Activated naive CD8-positive, alpha-beta T cell treated with anti-CD3 and anti-CD28 coated beads, Interleukin-2, amount 50 U/mL, for 16 hours (primary cell): ENCODE measurements at regions not wholly inside any gene's neighbourhood (a gene's known extent, or its start where the extent isn't known, plus 50 kb on each side); places are given as distances from the start of the nearest gene placed in this dataset.

ENCODE experiments used
- DNase-seq: peaks from one replicate; pipeline ENCODE4 v3.0.0-alpha.2; 2020; ENCODE audit warnings: low read depth, low spot score

DNA sequence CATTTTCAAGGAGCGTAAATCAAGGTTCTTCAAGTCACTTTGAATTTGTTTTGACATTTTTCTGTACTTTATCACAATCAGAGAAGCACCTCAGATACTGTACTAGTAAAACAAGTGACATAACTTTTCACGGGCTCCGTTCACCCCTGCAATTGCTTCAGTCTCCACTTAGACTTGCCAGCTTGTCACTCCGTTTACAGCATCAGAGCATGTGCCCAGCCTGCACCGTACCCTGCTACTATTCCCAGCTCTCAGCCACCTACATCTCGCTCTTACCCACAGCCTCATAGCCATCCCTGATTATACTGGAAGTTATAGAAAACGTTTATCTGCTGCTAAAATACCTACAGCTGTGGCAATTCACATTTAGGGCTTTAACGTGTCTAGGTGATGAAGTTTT, 135.3 kb upstream of the TENM3 start:
- DNase-seq: no peak

DNA sequence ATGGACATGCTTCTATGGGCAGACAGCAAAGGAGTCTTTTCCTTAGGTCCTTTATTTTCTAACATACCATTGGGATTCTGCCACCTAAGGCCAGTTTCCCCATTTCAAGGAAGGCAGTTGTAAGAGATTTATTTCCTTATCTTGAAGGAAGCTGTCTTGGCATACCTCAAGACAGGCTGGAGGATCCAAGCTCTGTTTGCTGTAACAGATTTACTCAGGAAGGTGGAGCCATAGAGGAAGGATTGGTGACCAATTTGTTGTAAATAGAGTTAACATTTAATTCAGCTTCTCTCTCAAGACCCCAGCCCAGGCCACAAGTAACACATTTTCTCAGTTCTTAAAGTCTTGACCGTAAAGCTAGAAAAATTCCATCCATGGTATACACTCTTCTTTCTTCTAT, 131.6 kb upstream of the TENM3 start:
- DNase-seq: no peak

- no peak for DNase-seq
Observed at GRCh38 chr4:182113779-182114178, 129.4 kb upstream of the TENM3 start.

DNA sequence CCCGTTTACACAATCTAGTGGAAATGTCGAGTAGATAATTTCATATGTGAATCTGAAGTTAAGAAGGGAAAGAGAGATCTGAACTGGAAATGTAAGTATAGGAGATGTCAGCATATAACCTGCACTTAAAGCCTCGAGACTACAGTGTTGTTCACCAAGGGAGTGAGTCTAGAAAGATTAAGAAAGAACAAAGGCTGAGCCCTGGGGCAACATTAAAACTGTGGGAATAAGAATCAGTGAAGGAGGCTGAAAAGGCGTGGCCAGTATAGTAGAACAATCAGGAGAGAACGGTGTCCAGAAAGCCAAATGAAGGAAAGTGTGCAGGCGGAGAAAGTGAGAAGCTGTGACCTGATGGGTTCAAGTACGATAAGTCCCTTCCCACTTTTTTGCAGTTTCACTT, 118.8 kb upstream of the TENM3 start:
- DNase-seq: no peak

- DNase-seq: no peak
Observed at GRCh38 chr4:182126096-182126495, 117.1 kb upstream of the TENM3 start.

DNA sequence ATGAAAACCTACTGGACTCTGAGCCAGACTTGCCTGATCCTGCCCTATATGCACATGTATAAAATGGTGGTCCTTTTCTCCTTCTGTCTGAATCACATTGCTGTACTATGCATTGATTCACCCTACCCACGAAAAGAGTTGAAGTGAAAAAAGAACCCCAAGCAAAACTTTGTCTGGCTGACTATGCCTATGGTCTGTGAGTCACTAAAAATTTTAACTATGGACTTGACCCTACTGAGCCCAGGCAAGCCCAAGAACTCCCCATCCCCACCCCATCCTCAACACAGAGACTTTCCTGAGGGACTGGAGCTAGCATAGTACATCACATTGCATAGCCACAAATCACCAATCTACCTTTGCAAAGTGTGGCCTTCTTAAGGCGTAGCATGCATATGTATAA, 116.6 kb upstream of the TENM3 start:
- no peak for DNase-seq

DNA sequence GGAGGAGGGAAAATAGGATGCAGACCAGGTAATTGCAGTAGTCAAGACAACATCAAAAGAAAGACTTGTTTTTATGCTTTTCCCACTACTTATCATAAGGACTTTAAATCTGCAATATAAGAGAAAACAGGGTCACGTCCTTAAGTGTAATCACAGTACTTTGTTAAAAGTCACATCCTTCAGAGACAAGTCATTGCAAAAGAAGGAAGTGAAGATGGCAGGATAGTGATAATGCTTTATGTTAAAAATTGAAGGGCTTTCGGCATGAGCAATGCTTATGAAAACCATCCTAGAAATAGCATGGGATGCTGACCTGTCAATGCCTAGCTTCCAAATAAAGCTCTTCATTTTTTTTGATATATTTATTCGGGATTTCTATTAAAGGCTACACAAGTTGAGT, 110.2 kb upstream of the TENM3 start:
- DNase-seq: no peak

- DNase-seq: no peak
Observed at GRCh38 chr4:182134261-182134660, 108.9 kb upstream of the TENM3 start.

DNA sequence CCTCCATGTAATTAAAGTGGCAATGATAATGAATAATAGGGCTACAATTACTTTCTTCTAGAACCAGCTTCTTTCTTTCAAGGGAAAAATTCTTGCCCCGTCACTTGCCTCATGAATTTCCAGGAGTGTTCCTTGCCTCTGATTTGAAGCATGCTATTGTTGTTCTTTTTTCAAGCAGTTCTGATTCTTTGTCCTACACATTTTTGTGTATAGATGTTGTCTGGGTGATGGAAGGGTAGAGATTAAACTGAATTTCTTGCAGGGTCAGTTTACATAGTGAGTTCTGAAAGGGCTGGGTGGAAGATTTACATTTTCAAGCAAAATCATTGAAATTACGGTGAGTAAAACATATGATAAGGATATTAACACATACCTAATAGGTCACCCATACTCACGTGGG, 107.0 kb upstream of the TENM3 start:
- no peak for DNase-seq

DNA sequence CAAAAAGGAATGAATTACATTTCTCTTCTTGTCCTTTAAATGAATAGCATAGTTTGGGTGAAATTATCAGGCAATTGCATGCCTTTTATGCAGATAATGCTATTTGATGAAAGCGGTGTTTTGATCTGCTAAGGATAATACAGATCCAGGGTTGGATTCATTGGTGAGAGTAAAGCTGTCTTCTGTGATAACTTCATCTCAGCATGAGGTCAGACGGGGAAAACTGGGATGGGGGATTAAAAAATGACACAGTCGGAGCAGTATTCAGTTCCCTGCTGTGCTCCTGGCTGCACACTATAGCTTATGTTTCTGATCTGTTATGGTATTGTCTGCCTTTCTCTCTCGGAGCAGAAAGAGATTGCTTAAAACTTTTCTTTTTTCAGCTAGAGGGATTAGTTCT, 105.9 kb upstream of the TENM3 start:
- DNase-seq: no peak

DNA sequence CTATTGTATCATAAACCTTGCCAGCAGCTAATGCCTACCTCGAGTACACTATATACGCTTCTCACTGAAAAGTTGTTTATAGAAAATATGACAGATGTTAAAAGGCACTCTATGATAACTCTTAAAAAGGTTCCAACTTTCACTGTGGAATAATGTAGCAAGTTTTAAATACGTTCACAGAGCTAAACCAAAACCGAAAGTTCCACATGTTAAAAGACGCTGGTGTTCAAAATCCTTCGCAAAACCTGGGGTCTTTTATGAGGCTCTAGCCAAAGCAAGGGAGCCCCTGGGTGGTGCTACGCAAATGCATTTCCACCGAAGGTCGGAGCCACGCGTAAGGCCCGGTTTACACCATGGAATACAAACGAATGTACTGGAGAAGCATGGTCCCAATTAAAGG, 103.7 kb upstream of the TENM3 start:
- DNase-seq: no peak

DNA sequence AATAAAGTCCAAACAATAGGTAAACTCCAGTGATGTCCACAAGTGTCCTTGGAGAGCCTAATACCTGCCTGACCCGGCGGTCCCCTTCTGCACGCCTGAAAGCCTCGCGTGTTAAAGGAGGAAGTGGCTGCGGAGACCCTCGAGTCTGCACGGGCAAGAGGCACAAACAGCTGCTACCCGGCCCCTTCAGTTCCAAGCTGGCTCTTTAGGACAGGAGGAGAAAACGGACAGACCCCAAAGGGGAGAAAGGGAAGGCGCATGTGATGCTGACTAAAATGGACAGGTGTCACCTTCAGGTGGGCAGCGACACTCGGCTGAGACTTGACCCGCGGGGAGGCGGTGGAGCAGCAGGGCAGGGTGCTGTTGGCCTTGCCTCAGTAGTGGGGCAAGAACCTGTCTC, 102.7 kb upstream of the TENM3 start:
- no peak for DNase-seq

GRCh38 chr4:182141061-182141460, 102.1 kb upstream of the TENM3 start:
- no peak for DNase-seq

DNA sequence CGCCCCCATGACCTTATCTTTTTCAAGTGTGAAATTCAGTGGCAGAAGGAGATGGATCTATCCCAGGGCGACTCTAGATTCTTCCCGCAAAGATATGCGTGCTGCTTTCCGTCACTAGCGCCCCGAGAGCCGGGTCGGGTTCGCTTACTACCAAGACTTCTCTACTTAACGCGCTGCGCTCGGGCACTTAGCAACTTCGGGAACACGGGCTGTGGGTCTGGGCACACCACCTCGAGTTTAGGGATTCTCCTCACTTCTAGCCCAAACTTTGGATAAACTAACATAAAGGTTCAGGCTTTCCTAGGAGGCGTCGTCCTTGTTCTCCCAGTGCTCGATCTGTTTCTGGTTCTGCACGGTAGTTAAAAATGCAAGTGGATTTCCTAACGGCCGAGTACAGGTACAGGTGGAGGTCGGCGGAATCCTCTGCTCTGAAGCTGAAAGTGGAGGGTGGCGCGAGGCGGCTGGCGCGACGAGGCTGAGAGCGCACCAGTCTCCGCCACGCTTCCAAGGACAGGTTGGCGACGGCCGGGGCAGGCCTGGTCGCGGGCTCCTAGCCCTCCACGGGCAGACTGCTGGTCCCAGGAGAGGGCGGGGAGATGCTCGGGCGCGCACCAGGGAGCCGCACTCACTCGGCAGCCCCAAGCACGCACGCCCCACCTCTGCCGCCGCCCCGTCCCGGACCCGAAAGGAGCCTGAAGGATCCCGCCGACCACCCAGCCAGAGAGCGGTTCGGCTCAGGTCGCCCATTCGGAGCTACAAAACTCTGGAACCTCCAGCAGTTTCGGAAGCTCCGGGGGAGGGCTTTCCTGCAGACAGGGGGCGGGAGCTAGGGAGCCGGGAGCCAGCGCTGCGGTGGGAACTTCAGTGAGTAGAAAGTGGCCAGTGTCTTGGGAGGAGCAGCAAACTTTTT, 100.8 kb upstream of the TENM3 start:
- DNase-seq: no peak

- DNase-seq: no peak
Observed at GRCh38 chr4:182143086-182143821, 99.9 kb upstream of the TENM3 start.

- no peak for DNase-seq
Observed at GRCh38 chr4:182143822-182144625, 99.2 kb upstream of the TENM3 start.

GRCh38 chr4:182144626-182145333, 98.4 kb upstream of the TENM3 start:
- DNase-seq: no peak

DNA sequence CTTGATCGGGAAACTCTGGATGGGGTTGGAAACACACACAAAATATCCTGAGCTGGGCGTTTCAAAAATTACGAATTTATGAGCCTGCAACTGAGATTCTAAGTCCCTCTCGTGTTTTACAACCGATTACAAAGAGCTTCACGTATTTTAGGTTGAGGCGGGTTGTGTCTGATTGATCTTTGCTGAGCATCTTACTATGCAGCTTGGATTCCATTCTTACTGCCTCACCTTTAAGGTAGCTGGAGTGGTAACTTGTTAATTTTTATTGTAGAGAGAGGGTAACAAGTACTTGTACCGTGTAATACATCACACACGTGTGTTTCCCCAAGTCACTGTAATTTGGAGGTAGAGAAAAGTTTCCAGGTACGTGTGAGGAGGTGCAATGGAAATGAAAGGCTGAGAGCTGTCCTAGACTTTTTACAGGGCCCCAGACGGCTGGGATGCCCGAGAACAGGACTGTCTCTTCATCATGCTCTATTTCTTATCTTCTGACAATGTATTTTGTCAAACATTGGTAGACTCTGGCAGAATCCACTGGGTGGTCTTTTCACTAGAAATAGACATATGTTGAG, 97.8 kb upstream of the TENM3 start:
- no peak for DNase-seq

GRCh38 chr4:182147391-182147790, 95.8 kb upstream of the TENM3 start:
- no peak for DNase-seq

GRCh38 chr4:182150645-182151044, 92.6 kb upstream of the TENM3 start:
- DNase-seq: no peak

- no peak for DNase-seq
Observed at GRCh38 chr4:182155806-182156205, 87.4 kb upstream of the TENM3 start.
